ENCODE measurements at regions not wholly inside any gene's neighbourhood (a gene's known extent, or its start where the extent isn't known, plus 50 kb on each side); places are given as distances from the start of the nearest gene placed in this dataset.
"Not testable (repeated sequence)": the region's sequence is repeated elsewhere in the genome, so short reads cannot be mapped to it uniquely, and the experiment has no call there.

- not testable (repeated sequence) for TF ChIP-seq POLR2A, CTCF (IDR thresholded peaks at IDR 0.05)
Observed at GRCh38 chr18:67451101-67451500, 65.4 kb downstream of the DSEL start.

All from lower leg skin (tissue), 3 donors.